ENCODE measurements at regions not wholly inside any gene's neighbourhood (a gene's known extent, or its start where the extent isn't known, plus 50 kb on each side); places are given as distances from the start of the nearest gene placed in this dataset.

DNA sequence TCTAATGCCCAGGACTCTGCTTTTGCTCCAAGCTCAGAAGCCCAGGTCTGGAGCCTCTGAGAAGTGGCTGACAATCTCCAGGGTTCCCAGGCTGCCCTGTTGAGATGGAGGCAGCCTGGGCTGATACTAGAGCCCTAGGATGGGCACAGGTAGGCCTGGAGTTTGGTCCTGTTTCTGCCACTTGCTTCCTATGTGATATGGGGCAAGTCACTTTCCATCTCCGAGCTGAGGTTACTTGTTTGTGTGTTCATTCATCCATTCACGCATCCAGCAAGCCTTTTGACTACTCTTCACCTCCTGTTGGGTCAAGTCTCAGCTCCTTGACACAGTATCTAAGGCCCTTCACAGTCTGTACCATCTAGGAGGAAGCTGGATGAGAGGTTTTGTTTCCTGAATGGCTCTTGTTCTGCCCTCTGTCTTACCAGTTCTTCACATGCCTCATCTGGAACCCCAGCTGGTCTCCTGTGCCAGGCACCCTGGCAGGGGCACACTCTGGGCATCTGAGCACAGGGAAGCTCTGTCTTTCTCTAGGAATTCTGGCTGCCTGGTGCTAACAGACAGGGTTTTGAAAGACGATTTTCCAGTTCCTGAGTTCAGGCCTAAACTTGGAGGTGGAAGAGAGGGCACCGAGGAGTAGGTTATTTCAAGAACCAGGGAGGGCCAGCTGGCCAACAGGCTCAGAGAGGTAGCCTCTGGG is 53.2 kb upstream of the AMPD3 start:
- no peak for TF ChIP-seq CTCF (IDR thresholded peaks at IDR 0.05)
- TF ChIP-seq TCF7L2 (IDR thresholded peaks at IDR 0.05; ENCODE audit: low read depth, low read length): no peak
